ENCODE measurements at regions not wholly inside any gene's neighbourhood (a gene's known extent, or its start where the extent isn't known, plus 50 kb on each side); places are given as distances from the start of the nearest gene placed in this dataset.

DNA sequence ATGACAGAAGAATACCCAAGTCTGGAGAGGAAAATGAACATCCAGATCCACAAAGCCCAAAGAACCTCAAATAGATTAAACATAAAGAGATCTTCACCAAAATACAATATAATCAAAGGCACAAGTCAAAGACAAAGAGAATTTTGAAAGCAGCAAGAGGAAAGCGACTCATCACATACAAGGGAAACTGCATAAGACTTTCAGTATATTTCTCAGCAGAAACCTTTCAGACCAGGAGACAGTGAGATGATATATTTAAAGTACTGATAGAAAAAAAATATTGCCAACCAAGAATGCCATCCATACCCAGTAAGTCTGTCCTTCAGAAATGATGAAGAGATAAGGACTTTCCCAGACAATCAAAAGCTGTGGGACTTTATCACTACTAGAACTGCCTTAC is 81.5 kb upstream of the GALNT17 start:
- TF ChIP-seq POLR2AphosphoS5 (IDR thresholded peaks at IDR 0.05; ENCODE audit: borderline replicate concordance, low read depth, low read length) (no peak), EZH2 (IDR thresholded peaks at IDR 0.05) (no peak)

Data from SK-N-MC (cell line).